SHP77 (cell line): ENCODE measurements at regions not wholly inside any gene's neighbourhood (a gene's known extent, or its start where the extent isn't known, plus 50 kb on each side); places are given as distances from the start of the nearest gene placed in this dataset.

Experiments
- DNase-seq, 2 experiments: peaks; one replicate each; lab custom pipeline; 2025; lab: John Stamatoyannopoulos, UW

GRCh38 chr2:240343548-240343947 lies 91.9 kb upstream of the GPC1 start:
- no peak for DNase-seq

GRCh38 chr2:240344904-240345303 lies 90.6 kb upstream of the GPC1 start:
- no peak for DNase-seq

- DNase-seq: no peak
Measured at GRCh38 chr2:240346015-240346752, 89.3 kb upstream of the GPC1 start.

GRCh38 chr2:240346753-240347372 lies 88.6 kb upstream of the GPC1 start:
- DNase-seq: no peak

- no peak for DNase-seq
Measured at GRCh38 chr2:240347373-240347940, 88.0 kb upstream of the GPC1 start.

GRCh38 chr2:240347949-240348500 lies 87.4 kb upstream of the GPC1 start:
- DNase-seq: no peak

- peak in 1 of 2 experiments; percentile 41 for DNase-seq
Measured at GRCh38 chr2:240348522-240348921, 86.9 kb upstream of the GPC1 start.

- no peak for DNase-seq
Measured at GRCh38 chr2:240349133-240350005, 86.1 kb upstream of the GPC1 start.

- DNase-seq: no peak
Measured at GRCh38 chr2:240350006-240350355, 85.5 kb upstream of the GPC1 start.

GRCh38 chr2:240350696-240351087 lies 84.8 kb upstream of the GPC1 start:
- DNase-seq: no peak

- no peak for DNase-seq
Measured at GRCh38 chr2:240351088-240351741, 84.2 kb upstream of the GPC1 start.

GRCh38 chr2:240351826-240352426 lies 83.5 kb upstream of the GPC1 start:
- DNase-seq: peak in 1 of 2 experiments; percentile 56

- no peak for DNase-seq
Measured at GRCh38 chr2:240353086-240353798, 82.2 kb upstream of the GPC1 start.

- no peak for DNase-seq
Measured at GRCh38 chr2:240353944-240354343, 81.5 kb upstream of the GPC1 start.

- DNase-seq: no peak
Measured at GRCh38 chr2:240355001-240355891, 80.2 kb upstream of the GPC1 start.

- DNase-seq: no peak
Measured at GRCh38 chr2:240355962-240356361, 79.5 kb upstream of the GPC1 start.

- DNase-seq: no peak
Measured at GRCh38 chr2:240356700-240357640, 78.5 kb upstream of the GPC1 start.

GRCh38 chr2:240357641-240358012 lies 77.8 kb upstream of the GPC1 start:
- DNase-seq: no peak
